Stimulated activated CD8-positive, alpha-beta memory T cell treated with anti-CD3 and anti-CD28 coated beads, Interleukin-15, amount 100 ng/mL, for 48 hours (primary cell): ENCODE measurements at regions not wholly inside any gene's neighbourhood (a gene's known extent, or its start where the extent isn't known, plus 50 kb on each side); places are given as distances from the start of the nearest gene placed in this dataset.

Source experiments
- DNase-seq, 2 donors: peaks; one replicate each; pipeline ENCODE4 v3.0.0-alpha.2; 2020; ENCODE audit warnings: low read depth in 2 of 2

DNA sequence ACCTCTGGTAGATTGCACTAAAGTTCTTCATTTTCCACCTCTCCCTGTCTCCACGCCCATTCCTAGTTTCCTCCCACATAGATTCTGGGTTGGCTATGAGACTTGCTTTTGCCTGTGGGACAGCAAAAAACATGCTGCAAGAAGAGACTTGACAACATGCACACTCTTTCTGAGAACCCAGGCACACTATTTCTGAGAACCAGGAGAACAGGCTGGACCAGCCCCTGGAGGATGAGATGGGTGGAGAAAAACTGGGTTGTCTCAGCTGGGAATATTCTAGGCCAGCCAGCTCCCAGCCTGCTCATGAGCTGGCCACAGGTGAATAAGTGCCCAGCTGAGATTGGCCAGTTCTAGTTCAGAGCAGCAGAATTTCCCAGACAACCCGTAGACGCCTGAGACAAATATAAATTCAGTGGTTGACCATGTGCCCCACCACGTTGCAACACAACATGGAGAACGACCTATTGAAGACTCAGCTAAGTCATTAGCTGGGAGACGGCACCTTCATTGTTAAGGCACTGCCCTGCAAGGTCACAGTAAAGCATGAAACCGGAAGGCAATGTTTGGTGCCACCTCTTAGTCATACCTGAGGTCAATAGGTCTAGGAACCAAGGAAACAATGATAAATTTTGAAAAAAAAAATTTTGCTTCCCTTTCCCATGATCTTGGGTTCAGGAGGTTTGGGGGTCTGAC lies 92.7 kb upstream of the AKR1E2 start:
- DNase-seq = no peak

GRCh38 chr10:4730998-4731397 lies 95.0 kb upstream of the AKR1E2 start:
- no peak for DNase-seq

- DNase-seq = no peak
These were observed 99.9 kb upstream of the AKR1E2 start for GRCh38 chr10:4725917-4726606.

GRCh38 chr10:4723860-4724259 lies 102.1 kb upstream of the AKR1E2 start:
- DNase-seq = no peak

DNA sequence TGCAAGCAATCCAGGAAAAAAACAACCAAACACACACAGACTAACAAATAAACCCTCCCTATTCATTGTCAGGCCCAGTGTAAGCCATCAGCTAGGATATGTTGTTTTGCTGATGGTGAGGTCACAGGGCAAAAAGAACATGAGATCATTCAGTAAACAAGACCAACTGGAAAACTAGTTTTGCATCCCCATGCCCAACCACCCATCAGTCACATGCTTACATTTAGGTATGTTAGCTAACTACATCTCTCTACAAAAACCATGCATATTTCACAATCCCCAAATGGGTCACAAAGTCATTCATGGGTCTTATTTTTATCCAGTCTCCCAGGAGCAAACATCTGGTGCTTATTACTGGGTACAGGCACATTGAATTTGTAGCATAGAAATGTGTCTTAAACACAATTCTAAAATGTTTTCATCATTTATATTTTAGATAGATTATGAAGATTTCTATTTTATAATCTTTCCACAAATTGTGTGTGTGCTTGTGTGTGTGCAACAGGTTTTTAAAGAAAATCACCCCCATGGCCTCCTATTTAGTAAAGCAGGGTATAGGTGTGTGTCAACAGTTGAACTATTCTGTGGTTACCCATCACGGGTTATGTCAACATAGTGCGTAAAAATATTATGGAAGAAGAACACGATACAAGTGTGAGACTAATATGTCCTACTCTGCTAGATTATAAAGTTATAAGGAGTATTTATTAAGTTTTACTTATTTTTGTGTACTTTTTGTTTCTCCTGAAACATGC lies 103.8 kb upstream of the AKR1E2 start:
- DNase-seq = no peak

DNA sequence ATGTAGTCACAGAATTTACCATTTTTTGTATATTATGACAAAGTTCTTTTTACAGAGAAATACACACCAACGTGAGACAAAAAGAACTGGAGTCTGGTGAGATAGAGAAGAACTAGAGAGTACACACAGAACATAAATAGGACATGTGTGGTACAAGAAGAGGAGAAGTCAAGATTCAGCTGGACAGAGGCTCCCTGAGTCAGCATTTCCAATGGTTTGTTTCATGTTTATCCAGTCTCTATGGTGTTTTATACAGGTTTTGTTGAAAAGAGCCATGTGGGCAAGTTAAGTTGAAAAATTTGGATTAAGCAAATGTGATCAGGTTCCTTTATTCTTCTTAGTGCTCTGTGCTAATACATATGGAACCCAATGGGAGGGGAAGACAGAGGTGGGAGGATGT lies 105.5 kb upstream of the AKR1E2 start:
- DNase-seq = no peak

DNA sequence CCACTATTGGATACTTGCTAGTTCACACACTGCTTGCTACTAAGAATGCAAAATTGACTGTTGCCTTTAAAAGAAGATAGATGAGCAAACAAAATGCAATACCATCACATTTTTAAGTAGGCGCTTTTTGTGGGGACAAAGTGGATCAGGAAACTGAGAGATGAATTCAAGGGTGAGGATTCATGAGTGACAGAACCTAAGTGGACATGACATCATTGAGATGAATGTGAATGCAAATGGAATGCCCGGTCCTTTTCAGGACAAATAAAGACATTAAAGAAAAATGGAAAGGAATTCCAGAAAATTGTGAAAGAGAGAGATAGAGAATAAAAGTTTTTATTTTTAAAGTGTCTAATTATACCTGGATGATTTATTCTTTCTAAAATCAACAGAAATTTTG lies 106.3 kb upstream of the AKR1E2 start:
- no peak for DNase-seq

DNA sequence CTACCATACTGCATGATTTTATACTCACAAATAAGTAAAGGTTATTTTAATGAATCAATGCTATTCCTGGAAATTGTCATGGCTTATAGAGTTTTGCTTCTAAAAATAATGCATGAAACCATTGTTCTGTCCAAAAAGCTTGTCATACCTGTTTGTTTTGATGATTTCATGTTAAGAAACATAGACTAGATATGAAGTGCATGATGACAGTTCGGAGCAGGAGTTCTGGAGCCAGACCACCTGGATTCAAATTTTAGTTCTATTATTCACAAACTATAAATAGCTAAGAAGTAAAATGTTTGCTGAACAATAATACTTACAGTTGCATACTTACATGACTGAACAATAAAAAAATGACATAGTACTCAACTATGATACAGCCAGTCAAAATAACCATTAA lies 107.0 kb upstream of the AKR1E2 start:
- DNase-seq = no peak

GRCh38 chr10:4718544-4718943 lies 107.5 kb upstream of the AKR1E2 start:
- no peak for DNase-seq

- no peak for DNase-seq
These were observed 108.3 kb upstream of the AKR1E2 start for GRCh38 chr10:4717670-4718069.

DNA sequence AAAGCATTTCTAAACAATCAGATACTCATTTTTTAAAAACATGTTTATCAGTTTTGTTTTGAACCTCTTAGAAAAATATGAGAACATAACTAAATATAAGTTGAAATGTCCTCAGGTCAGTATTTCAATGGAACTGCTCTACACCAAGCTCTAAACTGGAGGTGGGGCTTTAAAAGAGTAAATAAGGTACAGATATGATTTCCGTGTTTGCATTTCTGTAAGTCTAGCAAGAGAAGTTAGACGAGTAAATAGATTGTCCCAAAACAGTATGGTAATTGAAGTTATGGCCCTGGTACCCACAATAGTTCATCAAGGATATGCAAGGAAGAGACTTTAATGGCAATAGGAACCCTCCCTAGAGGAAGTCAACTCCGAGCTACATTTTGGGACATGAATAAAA lies 115.1 kb upstream of the AKR1E2 start:
- DNase-seq = no peak

DNA sequence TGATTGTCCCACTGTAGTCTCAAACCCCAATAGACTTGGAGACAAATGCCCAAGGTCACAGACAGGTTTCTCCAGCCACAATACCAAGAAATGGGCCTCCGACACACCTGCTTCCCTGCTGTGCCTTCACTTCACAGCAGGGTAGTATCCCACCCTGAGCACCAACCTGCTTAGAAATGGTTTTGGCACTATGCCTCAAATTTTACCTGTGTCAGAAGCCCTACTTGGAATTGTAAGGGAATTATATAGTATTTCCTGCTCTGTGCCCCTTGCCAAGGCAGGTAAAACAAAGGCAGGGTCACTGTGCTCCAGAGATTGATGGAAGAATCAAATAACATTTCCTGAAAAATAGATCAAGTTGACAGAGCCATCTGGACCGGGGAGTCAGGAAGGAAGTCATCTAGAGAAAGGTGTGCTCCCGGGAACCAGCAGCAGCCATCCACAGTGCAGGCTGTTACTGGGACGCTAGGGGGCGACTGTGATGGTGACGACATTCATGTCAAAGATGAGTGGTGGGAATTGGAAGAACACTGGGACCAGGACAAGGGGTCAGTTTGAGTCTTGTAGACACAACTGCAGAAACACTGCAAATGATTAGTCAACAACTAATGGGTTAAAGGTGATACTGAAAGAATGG lies 117.8 kb upstream of the AKR1E2 start:
- DNase-seq = no peak

GRCh38 chr10:4707221-4707620 lies 118.8 kb upstream of the AKR1E2 start:
- DNase-seq = no peak

DNA sequence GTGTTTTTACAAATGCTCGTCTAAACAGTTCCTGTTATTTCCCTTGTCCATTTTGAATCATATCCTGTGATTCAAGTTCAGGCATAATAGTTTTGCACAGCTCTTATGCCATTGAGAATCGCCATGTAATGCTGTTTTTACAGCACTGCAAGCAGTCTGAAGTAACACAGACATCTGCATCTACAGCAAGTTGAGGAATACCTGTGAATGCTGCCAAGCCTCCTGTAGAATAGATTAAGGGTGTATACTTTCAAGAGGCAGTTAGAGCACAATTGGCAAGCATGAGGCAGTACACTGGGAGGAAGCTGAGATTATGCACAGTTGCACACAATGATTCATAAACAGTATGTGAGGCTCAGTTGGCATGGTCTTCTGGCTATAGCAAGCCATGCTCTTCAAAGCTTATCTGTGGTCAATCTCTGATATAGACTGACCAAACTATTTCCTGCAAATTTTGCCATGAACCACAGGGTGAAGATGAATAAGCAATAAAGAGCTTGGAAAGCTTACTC lies 121.9 kb upstream of the AKR1E2 start:
- no peak for DNase-seq

- DNase-seq = no peak
These were observed 125.0 kb upstream of the AKR1E2 start for GRCh38 chr10:4701016-4701415.

- no peak for DNase-seq
These were observed 125.9 kb upstream of the AKR1E2 start for GRCh38 chr10:4699950-4700730.

GRCh38 chr10:4698075-4698474 lies 127.9 kb upstream of the AKR1E2 start:
- no peak for DNase-seq

- no peak for DNase-seq
These were observed 129.8 kb upstream of the AKR1E2 start for GRCh38 chr10:4696186-4696585.

DNA sequence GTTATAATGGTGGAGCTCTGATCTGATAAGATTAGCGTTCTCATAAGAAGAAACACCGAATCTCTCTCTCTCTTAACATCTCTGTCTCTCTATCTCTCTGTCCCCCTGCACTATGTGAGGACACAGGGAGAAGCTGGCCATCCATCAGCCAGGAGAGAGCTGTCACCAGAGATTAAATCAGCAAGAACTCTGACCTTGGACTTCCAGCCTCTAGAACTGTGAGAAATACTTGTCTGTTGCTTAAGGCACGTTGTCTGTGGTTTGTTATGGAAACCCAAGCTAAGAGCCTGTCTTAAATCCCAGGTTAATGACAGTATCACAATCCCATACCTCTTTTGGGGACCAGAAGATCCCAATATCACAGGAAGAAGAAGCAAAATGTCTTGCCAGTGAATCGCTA lies 132.0 kb upstream of the AKR1E2 start:
- DNase-seq = no peak

- DNase-seq = no peak
These were observed 133.8 kb upstream of the AKR1E2 start for GRCh38 chr10:4692206-4692605.

- DNase-seq = no peak
These were observed 134.2 kb upstream of the AKR1E2 start for GRCh38 chr10:4691776-4692175.
